ENCODE measurements at regions not wholly inside any gene's neighbourhood (a gene's known extent, or its start where the extent isn't known, plus 50 kb on each side); places are given as distances from the start of the nearest gene placed in this dataset.
"Not testable (repeated sequence)": the region's sequence is repeated elsewhere in the genome, so short reads cannot be mapped to it uniquely, and the experiment has no call there.

DNA sequence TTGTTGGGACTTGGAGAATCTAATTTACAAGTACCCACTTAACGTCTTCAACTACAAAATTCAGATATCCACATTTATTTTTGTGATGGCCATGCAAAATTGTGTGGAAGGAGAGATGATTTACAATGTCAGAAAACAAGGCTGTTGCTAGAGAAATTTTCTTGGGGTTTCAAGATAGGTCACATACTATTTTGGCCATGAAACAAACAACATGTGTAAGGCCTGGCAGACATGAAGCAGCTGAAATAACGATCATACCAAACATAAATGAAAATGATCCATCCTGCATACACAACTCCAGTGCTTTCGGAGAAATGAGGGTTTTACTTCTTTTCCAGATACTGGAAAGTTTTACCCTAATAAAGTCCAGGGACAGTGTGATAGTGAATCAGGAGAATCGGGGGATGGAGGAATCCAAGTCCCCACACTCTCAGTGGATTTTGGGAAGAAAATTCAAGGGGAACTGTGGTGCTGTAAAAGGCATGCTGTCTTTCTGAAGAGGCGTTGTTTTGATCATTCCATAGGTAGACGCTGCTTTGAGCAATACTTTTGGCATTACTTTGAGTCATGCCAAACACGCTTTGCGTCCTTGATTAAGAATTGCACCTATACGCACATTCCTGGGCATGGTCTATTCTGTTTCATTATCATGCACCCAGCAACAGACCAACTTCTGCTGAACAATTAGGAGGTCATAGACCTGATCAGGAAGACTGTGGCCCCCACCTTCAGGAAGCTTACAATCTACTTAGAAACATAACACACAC lies 79.4 kb downstream of the POU3F3 start:
- no peaks in the 10 kb centered on the region for H3K36me3 ChIP-seq (ENCODE audit: control insufficient read depth in 2 of 2, insufficient read depth in 2 of 2, low read length in 1 of 2)
- 96% methylated on average over 9 of the region's 9 CpGs for WGBS
- peaks cover 2 to 4% of the 10 kb centered on the region in 2 donors for H3K4me1 ChIP-seq (ENCODE audit: control insufficient read depth in 2 of 2, insufficient read depth in 2 of 2, low read length in 2 of 2)
- DNase-seq (ENCODE audit: low read depth in 6 of 9, low spot score in 9 of 9) = no peak
- no peaks in the 10 kb centered on the region for H3K27me3 ChIP-seq (ENCODE audit: control insufficient read depth in 2 of 2, insufficient read depth in 1 of 2, low read length in 1 of 2)
- no peaks in the 10 kb centered on the region for H3K9me3 ChIP-seq (ENCODE audit: control insufficient read depth in 2 of 2, insufficient read depth in 1 of 2, low read length in 1 of 2)
- H3K27ac ChIP-seq (ENCODE audit: low read depth in 1 of 2, low read length in 1 of 2) = no peak overlapping the region
- H3K4me3 ChIP-seq (ENCODE audit: low read length in 2 of 2) = no peak overlapping the region

DNA sequence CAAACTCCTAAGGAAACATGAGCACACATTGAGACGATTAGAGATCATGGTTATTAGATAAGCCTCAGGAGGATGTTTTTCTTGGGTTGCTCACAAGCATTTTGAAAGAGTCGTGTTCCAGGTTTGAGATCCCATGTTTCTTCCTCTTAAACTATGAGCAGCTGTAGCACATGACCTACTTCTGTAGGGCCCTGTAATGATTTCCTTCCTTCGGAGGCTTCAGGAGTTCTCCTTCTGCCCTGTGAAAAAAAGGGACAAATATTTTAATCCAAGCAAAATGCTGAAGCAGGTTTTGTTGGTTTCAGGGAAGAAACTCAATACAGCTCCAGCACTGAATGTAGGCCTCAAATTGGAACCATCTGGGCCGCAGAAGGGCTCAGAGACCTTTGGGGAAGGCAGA lies 82.6 kb downstream of the POU3F3 start:
- DNase-seq (ENCODE audit: low read depth in 6 of 9, low spot score in 9 of 9) = no peak
- Histone ChIP-seq H3K4me3 (ENCODE audit: low read length in 2 of 2) (no peak overlapping the region), H3K36me3 (ENCODE audit: control insufficient read depth in 2 of 2, insufficient read depth in 2 of 2, low read length in 1 of 2) (no peaks in the 10 kb centered on the region), H3K27me3 (ENCODE audit: control insufficient read depth in 2 of 2, insufficient read depth in 1 of 2, low read length in 1 of 2) (no peaks in the 10 kb centered on the region), H3K27ac (ENCODE audit: low read depth in 1 of 2, low read length in 1 of 2) (no peak overlapping the region), H3K4me1 (ENCODE audit: control insufficient read depth in 2 of 2, insufficient read depth in 2 of 2, low read length in 2 of 2) (peaks cover 20% of the 10 kb centered on the region in 2 donors), H3K9me3 (ENCODE audit: control insufficient read depth in 2 of 2, insufficient read depth in 1 of 2, low read length in 1 of 2) (no peaks in the 10 kb centered on the region)
- 81% methylated on average over 4 of the region's 4 CpGs for WGBS

DNA sequence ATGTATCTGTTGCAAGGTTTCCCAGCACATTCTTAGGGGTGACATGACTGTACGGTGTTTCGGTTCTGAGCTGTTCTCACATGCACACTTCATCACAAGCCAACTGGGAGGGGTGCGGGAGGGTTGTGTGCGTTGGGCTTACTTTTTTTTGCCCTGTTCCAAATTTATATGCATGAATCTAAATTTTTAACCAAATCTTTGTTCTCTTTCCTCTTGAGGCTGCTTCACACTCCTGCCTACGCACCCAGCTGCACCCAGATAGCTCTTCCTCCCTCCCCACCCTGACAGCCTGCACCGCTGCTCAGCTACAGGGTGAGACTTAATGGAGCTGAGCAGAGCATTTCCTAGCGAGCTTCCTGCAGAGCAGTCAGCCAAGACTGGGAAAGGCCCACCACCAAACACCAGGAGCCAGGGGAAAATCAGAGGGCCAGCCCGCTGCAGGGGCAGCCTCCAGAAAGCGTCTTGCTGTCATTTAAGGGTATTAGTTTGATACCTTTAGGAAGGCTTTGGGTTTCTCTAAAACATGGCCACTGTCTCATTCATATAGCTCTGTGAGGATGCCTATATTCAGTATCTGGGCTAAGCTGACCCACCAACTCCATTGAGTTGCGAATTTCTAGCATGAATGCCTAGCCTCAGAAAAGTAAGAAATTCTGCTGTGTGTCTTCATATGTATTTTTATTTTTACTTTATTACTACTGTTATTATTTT lies 84.5 kb downstream of the POU3F3 start:
- no peak overlapping the region for H3K27ac ChIP-seq (ENCODE audit: low read depth in 1 of 2, low read length in 1 of 2)
- H3K4me3 ChIP-seq (ENCODE audit: low read length in 2 of 2) = no peak overlapping the region
- 39% methylated on average over 10 of the region's 10 CpGs for WGBS
- peaks cover 20% of the 10 kb centered on the region in 2 donors for H3K4me1 ChIP-seq (ENCODE audit: control insufficient read depth in 2 of 2, insufficient read depth in 2 of 2, low read length in 2 of 2)
- H3K9me3 ChIP-seq (ENCODE audit: control insufficient read depth in 2 of 2, insufficient read depth in 1 of 2, low read length in 1 of 2) = no peaks in the 10 kb centered on the region
- peak in 6 of 9 donors; percentile 7 to 52 (median 16) for DNase-seq (ENCODE audit: low read depth in 6 of 9, low spot score in 9 of 9)
- no peaks in the 10 kb centered on the region for H3K27me3 ChIP-seq (ENCODE audit: control insufficient read depth in 2 of 2, insufficient read depth in 1 of 2, low read length in 1 of 2)
- H3K36me3 ChIP-seq (ENCODE audit: control insufficient read depth in 2 of 2, insufficient read depth in 2 of 2, low read length in 1 of 2) = no peaks in the 10 kb centered on the region

DNA sequence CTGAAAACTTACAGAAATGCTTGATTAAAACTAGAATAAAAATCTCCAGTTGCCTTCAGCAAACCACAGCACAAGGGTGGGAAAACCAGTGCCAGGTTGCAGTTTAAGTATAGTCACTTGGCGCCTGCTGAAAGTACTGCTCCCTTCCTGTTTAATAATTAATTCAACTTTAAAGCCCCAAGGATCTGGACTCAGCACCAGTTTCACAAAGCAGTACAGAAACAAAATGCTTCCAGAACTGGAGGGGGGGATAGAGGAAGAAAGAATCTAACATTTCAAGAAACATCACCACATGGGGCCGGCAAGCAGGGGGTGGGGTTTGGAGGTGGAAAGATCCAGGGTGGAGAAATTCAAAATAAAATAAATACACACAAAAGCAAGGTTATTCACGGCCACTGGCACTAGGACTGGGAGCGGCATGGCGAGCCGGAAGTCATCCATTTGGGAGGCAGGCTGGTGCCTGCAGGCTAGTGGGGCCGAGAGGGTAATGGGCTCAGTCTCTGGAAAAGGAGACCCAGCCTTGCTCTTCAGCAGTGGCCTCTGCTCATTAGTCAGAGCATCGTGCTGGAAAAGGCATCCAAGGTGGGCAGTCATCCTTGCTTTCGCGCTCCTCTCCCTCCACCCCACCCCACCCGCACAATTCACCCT lies 85.8 kb downstream of the POU3F3 start:
- no peaks in the 10 kb centered on the region for H3K36me3 ChIP-seq (ENCODE audit: control insufficient read depth in 2 of 2, insufficient read depth in 2 of 2, low read length in 1 of 2)
- no peak overlapping the region for H3K4me3 ChIP-seq (ENCODE audit: low read length in 2 of 2)
- no peaks in the 10 kb centered on the region for H3K27me3 ChIP-seq (ENCODE audit: control insufficient read depth in 2 of 2, insufficient read depth in 1 of 2, low read length in 1 of 2)
- no peak overlapping the region for H3K27ac ChIP-seq (ENCODE audit: low read depth in 1 of 2, low read length in 1 of 2)
- H3K9me3 ChIP-seq (ENCODE audit: control insufficient read depth in 2 of 2, insufficient read depth in 1 of 2, low read length in 1 of 2) = no peaks in the 10 kb centered on the region
- H3K4me1 ChIP-seq (ENCODE audit: control insufficient read depth in 2 of 2, insufficient read depth in 2 of 2, low read length in 2 of 2) = peaks cover 20% of the 10 kb centered on the region in 2 donors
- no peak for DNase-seq (ENCODE audit: low read depth in 6 of 9, low spot score in 9 of 9)
- 71% methylated on average over 11 of the region's 11 CpGs for WGBS

DNA sequence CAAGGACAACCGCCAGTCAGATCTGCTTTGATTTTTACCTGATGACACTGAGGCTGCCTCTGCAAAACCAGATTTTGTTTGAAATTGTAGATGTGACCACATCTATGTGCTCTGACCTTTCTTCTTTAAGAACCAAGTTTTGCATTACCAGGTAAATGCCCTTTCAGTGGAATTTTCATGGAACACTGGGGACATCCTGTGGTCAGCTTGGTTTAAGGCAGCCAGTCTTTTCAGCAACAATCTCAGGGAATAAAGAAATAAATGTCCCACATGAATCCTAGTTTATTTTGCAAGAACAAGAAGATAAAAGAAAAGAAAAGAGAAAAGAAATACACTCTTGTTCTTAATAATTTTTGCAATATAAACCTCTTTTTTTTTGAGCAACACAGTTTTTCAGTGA lies 90.6 kb downstream of the POU3F3 start:
- H3K9me3 ChIP-seq (ENCODE audit: control insufficient read depth in 2 of 2, insufficient read depth in 1 of 2, low read length in 1 of 2) = no peaks in the 10 kb centered on the region
- H3K4me3 ChIP-seq (ENCODE audit: low read length in 2 of 2) = no peak overlapping the region
- peak in 1 of 9 donors; percentile 31 for DNase-seq (ENCODE audit: low read depth in 6 of 9, low spot score in 9 of 9)
- H3K4me1 ChIP-seq (ENCODE audit: control insufficient read depth in 2 of 2, insufficient read depth in 2 of 2, low read length in 2 of 2) = peaks cover 7 to 8% of the 10 kb centered on the region in 2 donors
- no peak overlapping the region for H3K27ac ChIP-seq (ENCODE audit: low read depth in 1 of 2, low read length in 1 of 2)
- whole genome bisulfite sequencing = 71% methylated on average over 1 of the region's 1 CpG
- H3K36me3 ChIP-seq (ENCODE audit: control insufficient read depth in 2 of 2, insufficient read depth in 2 of 2, low read length in 1 of 2) = no peaks in the 10 kb centered on the region
- peaks cover 0 to 2% of the 10 kb centered on the region in 2 donors for H3K27me3 ChIP-seq (ENCODE audit: control insufficient read depth in 2 of 2, insufficient read depth in 1 of 2, low read length in 1 of 2)

DNA sequence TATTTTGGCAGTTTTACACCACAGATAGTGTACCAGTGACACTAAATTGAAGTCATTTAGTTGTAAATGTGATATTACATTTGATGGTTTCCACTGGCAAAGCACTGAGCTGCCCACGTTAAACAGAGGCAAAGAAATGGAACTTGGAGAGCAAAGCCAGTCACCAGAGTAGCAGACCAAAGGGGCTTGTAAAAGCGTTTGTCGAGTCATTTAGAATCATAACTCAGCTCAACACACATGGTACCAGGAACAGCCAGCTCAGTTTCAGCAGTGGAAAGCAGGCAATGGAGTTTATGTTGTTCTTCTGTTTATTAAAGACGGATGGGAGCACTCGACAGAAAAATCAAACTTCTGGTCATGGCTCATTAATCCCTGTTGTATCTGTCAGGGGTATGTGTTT lies 91.2 kb downstream of the POU3F3 start:
- Histone ChIP-seq H3K4me3 (ENCODE audit: low read length in 2 of 2) (no peak overlapping the region), H3K4me1 (ENCODE audit: control insufficient read depth in 2 of 2, insufficient read depth in 2 of 2, low read length in 2 of 2) (peaks cover 1 to 2% of the 10 kb centered on the region in 2 donors), H3K27me3 (ENCODE audit: control insufficient read depth in 2 of 2, insufficient read depth in 1 of 2, low read length in 1 of 2) (peaks cover 0 to 4% of the 10 kb centered on the region in 2 donors), H3K36me3 (ENCODE audit: control insufficient read depth in 2 of 2, insufficient read depth in 2 of 2, low read length in 1 of 2) (no peaks in the 10 kb centered on the region), H3K27ac (ENCODE audit: low read depth in 1 of 2, low read length in 1 of 2) (no peak overlapping the region), H3K9me3 (ENCODE audit: control insufficient read depth in 2 of 2, insufficient read depth in 1 of 2, low read length in 1 of 2) (no peaks in the 10 kb centered on the region)
- WGBS = 72% methylated on average over 5 of the region's 5 CpGs
- no peak for DNase-seq (ENCODE audit: low read depth in 6 of 9, low spot score in 9 of 9)

DNA sequence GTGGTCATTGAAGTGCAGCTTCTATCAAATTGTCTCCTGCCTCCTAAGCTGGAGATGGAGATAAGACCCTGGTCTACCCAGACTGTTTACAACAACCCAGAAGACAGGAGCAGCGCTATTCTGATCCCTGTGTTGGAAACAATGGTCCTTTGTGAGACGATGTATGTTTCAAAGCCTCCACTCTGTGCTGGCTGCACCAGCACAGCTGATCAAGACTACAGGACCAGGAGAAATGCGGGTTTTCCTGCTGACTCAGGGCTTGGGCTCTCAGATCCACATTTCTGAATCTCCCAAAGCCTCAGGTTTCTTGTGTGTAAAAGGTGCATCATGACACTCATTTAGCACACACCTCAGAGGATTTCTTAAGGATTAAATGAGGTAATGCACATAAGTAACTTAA lies 92.0 kb downstream of the POU3F3 start:
- no peaks in the 10 kb centered on the region for H3K9me3 ChIP-seq (ENCODE audit: control insufficient read depth in 2 of 2, insufficient read depth in 1 of 2, low read length in 1 of 2)
- no peak for DNase-seq (ENCODE audit: low read depth in 6 of 9, low spot score in 9 of 9)
- H3K36me3 ChIP-seq (ENCODE audit: control insufficient read depth in 2 of 2, insufficient read depth in 2 of 2, low read length in 1 of 2) = no peaks in the 10 kb centered on the region
- peaks cover 0 to 4% of the 10 kb centered on the region in 2 donors for H3K27me3 ChIP-seq (ENCODE audit: control insufficient read depth in 2 of 2, insufficient read depth in 1 of 2, low read length in 1 of 2)
- H3K4me1 ChIP-seq (ENCODE audit: control insufficient read depth in 2 of 2, insufficient read depth in 2 of 2, low read length in 2 of 2) = no peaks in the 10 kb centered on the region
- H3K4me3 ChIP-seq (ENCODE audit: low read length in 2 of 2) = no peak overlapping the region
- WGBS = 68% methylated on average over 3 of the region's 3 CpGs
- H3K27ac ChIP-seq (ENCODE audit: low read depth in 1 of 2, low read length in 1 of 2) = no peak overlapping the region

DNA sequence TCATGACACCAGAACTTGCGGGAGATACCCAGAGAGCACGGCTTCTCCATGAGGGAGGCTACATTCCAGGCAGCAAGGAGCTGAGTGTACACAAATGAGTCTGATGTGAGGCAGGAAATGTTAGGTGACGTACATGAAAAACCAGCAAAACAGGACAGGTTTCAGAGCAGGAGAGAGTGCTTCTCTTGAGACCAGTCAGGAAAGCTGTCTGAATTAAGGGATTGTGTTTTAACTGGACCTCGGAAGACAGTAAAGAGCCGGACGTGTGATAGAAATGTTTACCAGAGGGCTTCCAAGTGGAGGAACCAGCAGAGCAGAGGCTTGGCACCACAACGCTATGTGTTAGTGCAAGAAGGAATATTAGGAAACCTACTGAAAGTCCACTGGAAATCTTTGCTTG lies 90.4 kb upstream of the MRPS9 start:
- not testable (repeated sequence) for H3K4me3 ChIP-seq (ENCODE audit: low read length in 2 of 2); H3K9me3 ChIP-seq (ENCODE audit: control insufficient read depth in 2 of 2, insufficient read depth in 1 of 2, low read length in 1 of 2); H3K27ac ChIP-seq (ENCODE audit: low read depth in 1 of 2, low read length in 1 of 2); DNase-seq (ENCODE audit: low read depth in 6 of 9, low spot score in 9 of 9); H3K36me3 ChIP-seq (ENCODE audit: control insufficient read depth in 2 of 2, insufficient read depth in 2 of 2, low read length in 1 of 2); H3K27me3 ChIP-seq (ENCODE audit: control insufficient read depth in 2 of 2, insufficient read depth in 1 of 2, low read length in 1 of 2); H3K4me1 ChIP-seq (ENCODE audit: control insufficient read depth in 2 of 2, insufficient read depth in 2 of 2, low read length in 2 of 2)
- 93% methylated on average over 6 of the region's 7 CpGs for WGBS

DNA sequence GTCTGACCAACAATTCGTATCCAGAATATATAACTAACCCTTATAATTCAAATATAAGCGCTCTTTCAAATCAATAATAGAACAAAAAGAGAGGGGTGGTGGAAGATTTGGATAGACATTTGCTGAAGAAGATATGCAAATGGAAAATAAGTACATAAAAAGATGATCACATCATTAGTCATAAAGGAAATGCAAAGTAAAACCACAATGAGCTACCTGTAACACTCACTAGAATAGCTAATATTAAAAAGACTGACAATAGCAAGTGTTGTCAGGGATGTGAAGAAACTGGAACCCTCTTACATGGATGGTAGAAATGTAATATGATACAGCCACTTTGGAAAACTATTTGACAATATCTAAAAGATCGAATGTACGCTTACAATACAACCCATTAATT lies 84.9 kb upstream of the MRPS9 start:
- Histone ChIP-seq H3K36me3 (ENCODE audit: control insufficient read depth in 2 of 2, insufficient read depth in 2 of 2, low read length in 1 of 2) (no peaks in the 10 kb centered on the region), H3K4me3 (ENCODE audit: low read length in 2 of 2) (no peak overlapping the region), H3K27ac (ENCODE audit: low read depth in 1 of 2, low read length in 1 of 2) (no peak overlapping the region), H3K4me1 (ENCODE audit: control insufficient read depth in 2 of 2, insufficient read depth in 2 of 2, low read length in 2 of 2) (no peaks in the 10 kb centered on the region), H3K9me3 (ENCODE audit: control insufficient read depth in 2 of 2, insufficient read depth in 1 of 2, low read length in 1 of 2) (no peaks in the 10 kb centered on the region), H3K27me3 (ENCODE audit: control insufficient read depth in 2 of 2, insufficient read depth in 1 of 2, low read length in 1 of 2) (peaks cover 0 to 4% of the 10 kb centered on the region in 2 donors)
- DNase-seq (ENCODE audit: low read depth in 6 of 9, low spot score in 9 of 9) = no peak
- 99% methylated on average over 4 of the region's 4 CpGs for WGBS
